ENCODE measurements at regions not wholly inside any gene's neighbourhood (a gene's known extent, or its start where the extent isn't known, plus 50 kb on each side); places are given as distances from the start of the nearest gene placed in this dataset.
"Not testable (repeated sequence)": the region's sequence is repeated elsewhere in the genome, so short reads cannot be mapped to it uniquely, and the experiment has no call there.

DNA sequence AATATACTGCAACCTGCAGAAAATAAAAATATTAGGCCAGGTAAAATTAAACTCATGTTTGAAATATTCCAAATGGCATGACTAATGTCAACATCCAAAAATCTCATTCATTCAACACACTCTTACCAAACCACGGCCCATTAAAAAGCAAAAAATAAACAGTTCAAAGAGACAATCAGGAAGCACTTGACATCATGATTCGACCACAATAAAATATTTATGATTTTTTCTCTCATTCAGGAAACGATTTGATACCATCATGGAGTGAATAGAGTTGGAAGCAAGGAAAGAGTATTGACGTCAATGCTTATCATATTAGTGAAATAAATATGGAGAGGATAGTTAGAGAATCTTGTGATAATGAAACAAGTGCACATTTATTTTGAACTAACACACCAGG lies 354.1 kb downstream of the KCNJ2 start:
- Histone ChIP-seq H2AFZ (no peak overlapping the region), H3K79me2 (replicated peaks; ENCODE audit: insufficient read depth) (no peaks in the 10 kb centered on the region), H4K20me1 (replicated peaks; ENCODE audit: insufficient read depth) (no peaks in the 10 kb centered on the region), H3K4me2 (no peak overlapping the region), H3K9me2 (ENCODE audit: insufficient read depth) (no peaks in the 10 kb centered on the region), H3K27ac (ENCODE audit: low read depth) (no peak overlapping the region), H3K36me3 (ENCODE audit: insufficient read depth) (no peaks in the 10 kb centered on the region), H3K27me3 (ENCODE audit: insufficient read depth) (no peaks in the 10 kb centered on the region), H3F3A (replicated peaks; ENCODE audit: low read depth) (no peaks in the 10 kb centered on the region), H3K4me1 (ENCODE audit: insufficient read depth) (0 out of 2 replicates have a peak, but pooled peaks cover 6% of the 10 kb centered on the region), H3K4me3 (no peak overlapping the region)
- ATAC-seq (no peak), DNase-seq (ENCODE audit: low spot score) (no peak)
- Mint-ChIP-seq H3K36me3 (ENCODE audit: low read depth) (no peaks in the 10 kb centered on the region), H3K9me3 (no peaks in the 10 kb centered on the region), H3K27ac (no peak overlapping the region), H3K27me3 (ENCODE audit: insufficient read depth, low read depth, poor library complexity) (no peaks in the 10 kb centered on the region), H3K4me3 (no peak overlapping the region), H3K4me1 (no peaks in the 10 kb centered on the region)
- TF ChIP-seq, protein P1, sequence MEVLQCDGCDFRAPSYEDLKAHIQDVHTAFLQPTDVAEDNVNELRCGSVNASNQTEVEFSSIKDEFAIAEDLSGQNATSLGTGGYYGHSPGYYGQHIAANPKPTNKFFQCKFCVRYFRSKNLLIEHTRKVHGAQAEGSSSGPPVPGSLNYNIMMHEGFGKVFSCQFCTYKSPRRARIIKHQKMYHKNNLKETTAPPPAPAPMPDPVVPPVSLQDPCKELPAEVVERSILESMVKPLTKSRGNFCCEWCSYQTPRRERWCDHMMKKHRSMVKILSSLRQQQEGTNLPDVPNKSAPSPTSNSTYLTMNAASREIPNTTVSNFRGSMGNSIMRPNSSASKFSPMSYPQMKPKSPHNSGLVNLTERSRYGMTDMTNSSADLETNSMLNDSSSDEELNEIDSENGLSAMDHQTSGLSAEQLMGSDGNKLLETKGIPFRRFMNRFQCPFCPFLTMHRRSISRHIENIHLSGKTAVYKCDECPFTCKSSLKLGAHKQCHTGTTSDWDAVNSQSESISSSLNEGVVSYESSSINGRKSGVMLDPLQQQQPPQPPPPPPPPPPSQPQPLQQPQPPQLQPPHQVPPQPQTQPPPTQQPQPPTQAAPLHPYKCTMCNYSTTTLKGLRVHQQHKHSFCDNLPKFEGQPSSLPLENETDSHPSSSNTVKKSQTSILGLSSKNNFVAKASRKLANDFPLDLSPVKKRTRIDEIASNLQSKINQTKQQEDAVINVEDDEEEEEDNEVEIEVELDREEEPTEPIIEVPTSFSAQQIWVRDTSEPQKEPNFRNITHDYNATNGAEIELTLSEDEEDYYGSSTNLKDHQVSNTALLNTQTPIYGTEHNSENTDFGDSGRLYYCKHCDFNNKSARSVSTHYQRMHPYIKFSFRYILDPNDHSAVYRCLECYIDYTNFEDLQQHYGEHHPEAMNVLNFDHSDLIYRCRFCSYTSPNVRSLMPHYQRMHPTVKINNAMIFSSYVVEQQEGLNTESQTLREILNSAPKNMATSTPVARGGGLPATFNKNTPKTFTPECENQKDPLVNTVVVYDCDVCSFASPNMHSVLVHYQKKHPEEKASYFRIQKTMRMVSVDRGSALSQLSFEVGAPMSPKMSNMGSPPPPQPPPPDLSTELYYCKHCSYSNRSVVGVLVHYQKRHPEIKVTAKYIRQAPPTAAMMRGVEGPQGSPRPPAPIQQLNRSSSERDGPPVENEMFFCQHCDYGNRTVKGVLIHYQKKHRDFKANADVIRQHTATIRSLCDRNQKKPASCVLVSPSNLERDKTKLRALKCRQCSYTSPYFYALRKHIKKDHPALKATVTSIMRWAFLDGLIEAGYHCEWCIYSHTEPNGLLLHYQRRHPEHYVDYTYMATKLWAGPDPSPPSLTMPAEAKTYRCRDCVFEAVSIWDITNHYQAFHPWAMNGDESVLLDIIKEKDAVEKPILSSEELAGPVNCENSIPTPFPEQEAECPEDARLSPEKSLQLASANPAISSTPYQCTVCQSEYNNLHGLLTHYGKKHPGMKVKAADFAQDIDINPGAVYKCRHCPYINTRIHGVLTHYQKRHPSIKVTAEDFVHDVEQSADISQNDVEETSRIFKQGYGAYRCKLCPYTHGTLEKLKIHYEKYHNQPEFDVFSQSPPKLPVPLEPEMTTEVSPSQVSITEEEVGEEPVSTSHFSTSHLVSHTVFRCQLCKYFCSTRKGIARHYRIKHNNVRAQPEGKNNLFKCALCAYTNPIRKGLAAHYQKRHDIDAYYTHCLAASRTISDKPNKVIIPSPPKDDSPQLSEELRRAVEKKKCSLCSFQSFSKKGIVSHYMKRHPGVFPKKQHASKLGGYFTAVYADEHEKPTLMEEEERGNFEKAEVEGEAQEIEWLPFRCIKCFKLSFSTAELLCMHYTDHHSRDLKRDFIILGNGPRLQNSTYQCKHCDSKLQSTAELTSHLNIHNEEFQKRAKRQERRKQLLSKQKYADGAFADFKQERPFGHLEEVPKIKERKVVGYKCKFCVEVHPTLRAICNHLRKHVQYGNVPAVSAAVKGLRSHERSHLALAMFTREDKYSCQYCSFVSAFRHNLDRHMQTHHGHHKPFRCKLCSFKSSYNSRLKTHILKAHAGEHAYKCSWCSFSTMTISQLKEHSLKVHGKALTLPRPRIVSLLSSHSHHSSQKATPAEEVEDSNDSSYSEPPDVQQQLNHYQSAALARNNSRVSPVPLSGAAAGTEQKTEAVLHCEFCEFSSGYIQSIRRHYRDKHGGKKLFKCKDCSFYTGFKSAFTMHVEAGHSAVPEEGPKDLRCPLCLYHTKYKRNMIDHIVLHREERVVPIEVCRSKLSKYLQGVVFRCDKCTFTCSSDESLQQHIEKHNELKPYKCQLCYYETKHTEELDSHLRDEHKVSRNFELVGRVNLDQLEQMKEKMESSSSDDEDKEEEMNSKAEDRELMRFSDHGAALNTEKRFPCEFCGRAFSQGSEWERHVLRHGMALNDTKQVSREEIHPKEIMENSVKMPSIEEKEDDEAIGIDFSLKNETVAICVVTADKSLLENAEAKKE (CRISPR knock-in tag; IDR thresholded peaks at IDR 0.05), result no peak
- TF ChIP-seq CREB1 (CRISPR knock-in tag; IDR thresholded peaks at IDR 0.05; ENCODE audit: low read depth) (no peak), ETS1 (IDR thresholded peaks at IDR 0.05) (no peak)
- TF ChIP-seq, protein P2, sequence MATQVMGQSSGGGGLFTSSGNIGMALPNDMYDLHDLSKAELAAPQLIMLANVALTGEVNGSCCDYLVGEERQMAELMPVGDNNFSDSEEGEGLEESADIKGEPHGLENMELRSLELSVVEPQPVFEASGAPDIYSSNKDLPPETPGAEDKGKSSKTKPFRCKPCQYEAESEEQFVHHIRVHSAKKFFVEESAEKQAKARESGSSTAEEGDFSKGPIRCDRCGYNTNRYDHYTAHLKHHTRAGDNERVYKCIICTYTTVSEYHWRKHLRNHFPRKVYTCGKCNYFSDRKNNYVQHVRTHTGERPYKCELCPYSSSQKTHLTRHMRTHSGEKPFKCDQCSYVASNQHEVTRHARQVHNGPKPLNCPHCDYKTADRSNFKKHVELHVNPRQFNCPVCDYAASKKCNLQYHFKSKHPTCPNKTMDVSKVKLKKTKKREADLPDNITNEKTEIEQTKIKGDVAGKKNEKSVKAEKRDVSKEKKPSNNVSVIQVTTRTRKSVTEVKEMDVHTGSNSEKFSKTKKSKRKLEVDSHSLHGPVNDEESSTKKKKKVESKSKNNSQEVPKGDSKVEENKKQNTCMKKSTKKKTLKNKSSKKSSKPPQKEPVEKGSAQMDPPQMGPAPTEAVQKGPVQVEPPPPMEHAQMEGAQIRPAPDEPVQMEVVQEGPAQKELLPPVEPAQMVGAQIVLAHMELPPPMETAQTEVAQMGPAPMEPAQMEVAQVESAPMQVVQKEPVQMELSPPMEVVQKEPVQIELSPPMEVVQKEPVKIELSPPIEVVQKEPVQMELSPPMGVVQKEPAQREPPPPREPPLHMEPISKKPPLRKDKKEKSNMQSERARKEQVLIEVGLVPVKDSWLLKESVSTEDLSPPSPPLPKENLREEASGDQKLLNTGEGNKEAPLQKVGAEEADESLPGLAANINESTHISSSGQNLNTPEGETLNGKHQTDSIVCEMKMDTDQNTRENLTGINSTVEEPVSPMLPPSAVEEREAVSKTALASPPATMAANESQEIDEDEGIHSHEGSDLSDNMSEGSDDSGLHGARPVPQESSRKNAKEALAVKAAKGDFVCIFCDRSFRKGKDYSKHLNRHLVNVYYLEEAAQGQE (IDR thresholded peaks at IDR 0.05; ENCODE audit: unreplicated experiment), result no peak
- TF ChIP-seq, protein P3, sequence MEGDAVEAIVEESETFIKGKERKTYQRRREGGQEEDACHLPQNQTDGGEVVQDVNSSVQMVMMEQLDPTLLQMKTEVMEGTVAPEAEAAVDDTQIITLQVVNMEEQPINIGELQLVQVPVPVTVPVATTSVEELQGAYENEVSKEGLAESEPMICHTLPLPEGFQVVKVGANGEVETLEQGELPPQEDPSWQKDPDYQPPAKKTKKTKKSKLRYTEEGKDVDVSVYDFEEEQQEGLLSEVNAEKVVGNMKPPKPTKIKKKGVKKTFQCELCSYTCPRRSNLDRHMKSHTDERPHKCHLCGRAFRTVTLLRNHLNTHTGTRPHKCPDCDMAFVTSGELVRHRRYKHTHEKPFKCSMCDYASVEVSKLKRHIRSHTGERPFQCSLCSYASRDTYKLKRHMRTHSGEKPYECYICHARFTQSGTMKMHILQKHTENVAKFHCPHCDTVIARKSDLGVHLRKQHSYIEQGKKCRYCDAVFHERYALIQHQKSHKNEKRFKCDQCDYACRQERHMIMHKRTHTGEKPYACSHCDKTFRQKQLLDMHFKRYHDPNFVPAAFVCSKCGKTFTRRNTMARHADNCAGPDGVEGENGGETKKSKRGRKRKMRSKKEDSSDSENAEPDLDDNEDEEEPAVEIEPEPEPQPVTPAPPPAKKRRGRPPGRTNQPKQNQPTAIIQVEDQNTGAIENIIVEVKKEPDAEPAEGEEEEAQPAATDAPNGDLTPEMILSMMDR (conservative IDR thresholded peaks at IDR 0.05; ENCODE audit: low read depth in 2 of 2), result no peak

DNA sequence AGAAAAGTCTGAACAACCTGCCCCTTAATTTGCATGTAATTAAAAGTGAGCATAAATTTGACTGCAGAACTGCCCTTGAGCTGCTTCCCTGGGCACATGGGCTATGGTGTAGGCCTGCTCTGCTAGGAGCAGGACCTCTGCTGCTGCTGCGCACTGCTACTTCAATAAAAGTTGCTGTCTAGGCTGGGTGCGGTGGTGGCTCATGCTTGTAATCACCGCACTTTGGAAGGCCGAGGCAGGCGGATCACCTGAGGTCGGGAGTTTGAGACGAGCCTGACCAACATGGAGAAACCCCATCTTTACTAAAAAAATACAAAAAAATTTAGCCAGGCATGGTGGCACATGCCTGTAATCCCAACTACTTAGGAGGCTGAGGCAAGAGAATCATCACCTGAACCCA lies 355.7 kb downstream of the KCNJ2 start:
- H3K9me2 ChIP-seq (ENCODE audit: insufficient read depth); H3K9me3 Mint-ChIP-seq; H3K27me3 ChIP-seq (ENCODE audit: insufficient read depth); H3K27ac ChIP-seq (ENCODE audit: low read depth); H3K27ac Mint-ChIP-seq; DNase-seq (ENCODE audit: low spot score); H3K79me2 ChIP-seq (replicated peaks; ENCODE audit: insufficient read depth); H3K4me1 Mint-ChIP-seq; H3K27me3 Mint-ChIP-seq (ENCODE audit: insufficient read depth, low read depth, poor library complexity); H3K4me2 ChIP-seq; ATAC-seq; H3K4me3 ChIP-seq; H3K36me3 ChIP-seq (ENCODE audit: insufficient read depth); H3F3A ChIP-seq (replicated peaks; ENCODE audit: low read depth); H3K4me3 Mint-ChIP-seq; H3K36me3 Mint-ChIP-seq (ENCODE audit: low read depth); H3K4me1 ChIP-seq (ENCODE audit: insufficient read depth); H2AFZ ChIP-seq; H4K20me1 ChIP-seq (replicated peaks; ENCODE audit: insufficient read depth): not testable (repeated sequence)

All from GM23338 (cell line).